GM12878 (cell line): ENCODE measurements at regions not wholly inside any gene's neighbourhood (a gene's known extent, or its start where the extent isn't known, plus 50 kb on each side); places are given as distances from the start of the nearest gene placed in this dataset.

Source experiments
- CEBPZ ChIP-seq: fragments of 150-350 bp; IDR thresholded peaks from 2 replicates; pipeline ENCODE4 v1.6.1; 2016; ENCODE audit warnings: low read depth, low read length
- CHD1 ChIP-seq: IDR thresholded peaks from 2 replicates; pipeline ENCODE4 v1.6.1; 2012; ENCODE audit warnings: low read depth, low read length, improper control_type of control experiment
- HSF1 ChIP-seq: fragments of 150-350 bp; IDR thresholded peaks from 2 replicates; pipeline ENCODE4 v1.6.1; 2014; ENCODE audit warnings: mild to moderate bottlenecking, low read depth, low read length
- IRF5 ChIP-seq: fragments of 450-650 bp; IDR thresholded peaks from 2 replicates; pipeline ENCODE4 v1.6.1; 2017; ENCODE audit warnings: borderline replicate concordance
- MEF2A ChIP-seq: IDR thresholded peaks from 2 replicates; pipeline ENCODE4 v1.6.1; 2011; ENCODE audit warnings: low read depth, mild to moderate bottlenecking, low read length, moderate library complexity; ENCODE audit not compliant: insufficient read depth
- RB1 ChIP-seq: fragments of 450-650 bp; formaldehyde crosslinking; IDR thresholded peaks from 2 replicates; pipeline ENCODE4 v1.6.1; 2017; ENCODE audit warnings: mild to moderate bottlenecking, borderline replicate concordance
- RBBP5 ChIP-seq: fragments of 200-600 bp; sonication (generic); conservative IDR thresholded peaks from 2 replicates; pipeline ENCODE4 v1.6.1; 2016
- RELA ChIP-seq: fragments of 450-650 bp; IDR thresholded peaks from 2 replicates; pipeline ENCODE4 v1.8.0; 2014; ENCODE audit warnings: borderline replicate concordance; ENCODE audit not compliant: partially characterized antibody
- TCF12 ChIP-seq: IDR thresholded peaks from 2 replicates; pipeline ENCODE4 v1.6.1; 2011; ENCODE audit warnings: low read depth, mild to moderate bottlenecking, low read length
- TCF3 ChIP-seq: IDR thresholded peaks from 2 replicates; pipeline ENCODE4 v1.6.1; 2012; ENCODE audit warnings: low read depth, mild to moderate bottlenecking, low read length, borderline replicate concordance; ENCODE audit not compliant: insufficient read depth
- ZZZ3 ChIP-seq: IDR thresholded peaks from 2 replicates; pipeline ENCODE4 v1.6.1; 2011; ENCODE audit warnings: low read depth; ENCODE audit not compliant: control insufficient read depth, insufficient read length

- no peak for TF ChIP-seq ZZZ3
- TF ChIP-seq MEF2A, result no peak
- no peak for TF ChIP-seq TCF12
- TF ChIP-seq RB1, result no peak
- no peak for TF ChIP-seq IRF5
- no peak for TF ChIP-seq RELA
- no peak for TF ChIP-seq HSF1
- no peak for TF ChIP-seq CEBPZ
- TF ChIP-seq RBBP5, result no peak
- no peak for TF ChIP-seq CHD1
- TF ChIP-seq TCF3, result no peak
Measured at GRCh38 chr13:103948426-103948825, 882.2 kb upstream of the SLC10A2 start (continued).
